ENCODE measurements at regions not wholly inside any gene's neighbourhood (a gene's known extent, or its start where the extent isn't known, plus 50 kb on each side); places are given as distances from the start of the nearest gene placed in this dataset.

GRCh38 chr17:79539944-79540705 is 70.7 kb downstream of the RBFOX3 start:
- DNase-seq = no peak

GRCh38 chr17:79538291-79538690 is 72.6 kb downstream of the RBFOX3 start:
- DNase-seq = no peak

GRCh38 chr17:79537686-79538085 is 73.2 kb downstream of the RBFOX3 start:
- DNase-seq = no peak

- no peak for DNase-seq
Observed at GRCh38 chr17:79537061-79537460, 73.8 kb downstream of the RBFOX3 start.

- DNase-seq = no peak
Observed at GRCh38 chr17:79536212-79536840, 74.5 kb downstream of the RBFOX3 start.

GRCh38 chr17:79535728-79536025 is 75.2 kb downstream of the RBFOX3 start:
- DNase-seq = no peak

GRCh38 chr17:79534851-79535727 is 75.8 kb downstream of the RBFOX3 start:
- no peak for DNase-seq

GRCh38 chr17:79534111-79534510 is 76.7 kb downstream of the RBFOX3 start:
- DNase-seq = no peak

GRCh38 chr17:79533116-79533515 is 77.7 kb downstream of the RBFOX3 start:
- DNase-seq = no peak

- DNase-seq = no peak
Observed at GRCh38 chr17:79532107-79532790, 78.6 kb downstream of the RBFOX3 start.

GRCh38 chr17:79531191-79532095 is 79.4 kb downstream of the RBFOX3 start:
- no peak for DNase-seq

GRCh38 chr17:79530361-79531105 is 80.3 kb downstream of the RBFOX3 start:
- no peak for DNase-seq

GRCh38 chr17:79529661-79530081 is 81.2 kb downstream of the RBFOX3 start:
- no peak for DNase-seq

GRCh38 chr17:79528592-79529125 is 82.2 kb downstream of the RBFOX3 start:
- DNase-seq = no peak

- DNase-seq = no peak
Observed at GRCh38 chr17:79527306-79527705, 83.5 kb downstream of the RBFOX3 start.

- no peak for DNase-seq
Observed at GRCh38 chr17:79525793-79526677, 84.8 kb downstream of the RBFOX3 start.

GRCh38 chr17:79524213-79525187 is 86.4 kb downstream of the RBFOX3 start:
- DNase-seq = no peak

GRCh38 chr17:79522414-79522813 is 88.4 kb downstream of the RBFOX3 start:
- DNase-seq = no peak
